HG03095 (cell line): ENCODE measurements at regions not wholly inside any gene's neighbourhood (a gene's known extent, or its start where the extent isn't known, plus 50 kb on each side); places are given as distances from the start of the nearest gene placed in this dataset.
"Not testable (repeated sequence)": the region's sequence is repeated elsewhere in the genome, so short reads cannot be mapped to it uniquely, and the experiment has no call there.

ENCODE experiments used
- ATAC-seq: cut with Tn5 transposase; IDR thresholded peaks from one replicate; pipeline ENCODE4 v1.9.1; 2021; ENCODE audit warnings: moderate library complexity; ENCODE audit not compliant: unreplicated experiment

GRCh38 chr21:41612674-41613532, 104.9 kb upstream of the TMPRSS2 start:
- no peak for ATAC-seq

GRCh38 chr21:41611966-41612606, 104.1 kb upstream of the TMPRSS2 start:
- no peak for ATAC-seq

- ATAC-seq = no peak
Observed at GRCh38 chr21:41611441-41611840, 103.5 kb upstream of the TMPRSS2 start.

- ATAC-seq = not testable (repeated sequence)
Observed at GRCh38 chr21:41610840-41611115, 102.8 kb upstream of the TMPRSS2 start.

GRCh38 chr21:41610042-41610839, 102.3 kb upstream of the TMPRSS2 start:
- ATAC-seq = no peak

DNA sequence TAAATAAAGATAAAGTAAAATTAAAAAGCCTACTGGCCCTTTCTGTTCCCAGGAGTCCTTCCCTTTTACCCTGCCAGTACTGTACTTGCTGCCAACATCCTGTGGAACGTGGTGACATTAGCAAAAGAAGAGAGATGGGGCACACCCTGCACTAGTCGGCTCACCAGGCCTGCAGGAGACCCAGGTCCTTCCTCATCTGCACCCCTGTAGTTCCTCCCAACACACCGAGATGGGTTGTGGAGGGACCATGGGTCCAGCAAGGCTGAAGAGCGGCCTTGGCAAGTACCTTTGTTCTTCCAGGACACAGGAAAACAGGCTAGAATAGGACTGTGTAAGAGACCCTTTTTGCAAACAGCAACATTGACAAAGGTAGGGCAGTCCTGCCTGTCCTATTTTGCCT, 98.7 kb upstream of the TMPRSS2 start:
- no peak for ATAC-seq

- no peak for ATAC-seq
Observed at GRCh38 chr21:41605934-41606285, 98.0 kb upstream of the TMPRSS2 start.

DNA sequence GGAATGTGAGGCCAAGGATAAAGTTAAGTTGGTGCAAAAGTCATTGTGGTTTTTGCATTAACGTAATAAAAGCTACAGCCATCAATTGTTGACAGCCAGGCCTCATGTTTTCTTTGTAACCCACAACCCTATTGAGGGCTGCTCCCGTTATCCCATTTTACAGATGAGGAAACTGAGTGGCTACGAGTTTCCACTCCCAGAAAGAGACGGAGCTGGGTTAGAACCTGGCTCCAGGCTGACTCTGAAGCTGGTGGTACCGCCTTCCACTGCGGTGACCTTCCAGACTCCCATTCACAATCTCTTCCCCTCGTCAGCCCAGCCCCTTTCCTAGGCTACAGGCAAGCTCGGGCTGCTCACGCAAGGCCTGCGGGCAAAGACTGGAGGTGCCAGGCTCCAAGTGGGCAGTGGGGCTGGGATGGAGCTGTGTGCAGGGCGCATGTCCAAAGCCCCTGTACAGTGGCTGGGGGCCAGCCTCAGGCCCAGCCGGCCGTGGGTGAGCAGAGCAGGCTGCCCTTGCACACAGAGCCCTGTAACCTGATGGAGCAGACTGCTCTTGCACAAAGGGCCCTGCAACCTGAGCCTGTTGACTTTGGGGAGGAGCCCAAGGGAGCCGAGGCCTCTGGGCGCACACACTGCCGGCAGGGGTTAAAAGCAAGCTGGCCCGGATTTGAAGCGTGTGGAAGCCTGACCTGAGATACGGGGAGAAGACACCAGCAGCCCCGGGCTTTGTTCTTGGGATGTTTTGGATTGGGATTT, 97.4 kb upstream of the TMPRSS2 start:
- ATAC-seq = no peak

DNA sequence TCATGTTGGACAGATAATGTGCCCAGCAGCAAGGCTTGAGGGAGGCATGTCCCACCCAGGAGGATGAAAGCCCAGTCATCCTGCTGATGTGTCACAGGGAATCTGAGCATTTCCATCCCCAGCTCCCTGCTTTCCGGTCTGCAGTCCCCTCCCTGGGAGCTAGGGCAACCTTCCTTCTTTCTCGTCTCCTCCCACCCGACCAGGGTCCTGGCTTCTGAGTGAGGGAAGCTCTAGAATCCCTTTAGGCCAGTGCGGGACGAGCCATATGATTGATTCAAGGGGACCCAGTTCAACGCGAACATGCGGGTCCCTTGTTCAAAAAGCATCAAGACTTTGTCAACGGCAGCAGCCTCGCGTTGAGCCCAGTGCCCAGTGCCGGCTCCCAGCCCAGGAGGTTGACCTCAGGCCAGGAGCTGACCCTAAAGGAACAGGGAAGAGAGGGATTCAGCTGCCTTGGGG, 96.7 kb upstream of the TMPRSS2 start:
- no peak for ATAC-seq

GRCh38 chr21:41603476-41603875, 95.5 kb upstream of the TMPRSS2 start:
- no peak for ATAC-seq

DNA sequence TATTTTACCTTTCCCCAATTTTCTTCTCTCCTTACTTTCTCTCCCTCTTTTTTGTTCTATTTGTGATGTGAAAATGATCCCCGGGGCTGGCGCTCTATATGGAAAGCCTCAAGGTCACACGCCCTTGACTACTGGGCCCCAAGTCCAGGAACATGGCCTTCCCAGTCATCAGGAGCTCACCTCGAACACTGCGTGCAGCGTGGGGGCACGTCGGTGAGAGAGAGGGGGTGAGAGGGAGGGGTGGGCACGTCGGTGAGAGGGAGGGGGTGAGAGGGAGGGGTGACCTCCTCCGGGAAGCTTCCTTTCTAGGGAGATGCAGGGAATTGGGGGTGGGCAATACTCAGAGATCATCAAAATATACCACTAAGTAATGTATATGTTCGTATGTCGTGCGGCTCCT, 94.6 kb upstream of the TMPRSS2 start:
- no peak for ATAC-seq

DNA sequence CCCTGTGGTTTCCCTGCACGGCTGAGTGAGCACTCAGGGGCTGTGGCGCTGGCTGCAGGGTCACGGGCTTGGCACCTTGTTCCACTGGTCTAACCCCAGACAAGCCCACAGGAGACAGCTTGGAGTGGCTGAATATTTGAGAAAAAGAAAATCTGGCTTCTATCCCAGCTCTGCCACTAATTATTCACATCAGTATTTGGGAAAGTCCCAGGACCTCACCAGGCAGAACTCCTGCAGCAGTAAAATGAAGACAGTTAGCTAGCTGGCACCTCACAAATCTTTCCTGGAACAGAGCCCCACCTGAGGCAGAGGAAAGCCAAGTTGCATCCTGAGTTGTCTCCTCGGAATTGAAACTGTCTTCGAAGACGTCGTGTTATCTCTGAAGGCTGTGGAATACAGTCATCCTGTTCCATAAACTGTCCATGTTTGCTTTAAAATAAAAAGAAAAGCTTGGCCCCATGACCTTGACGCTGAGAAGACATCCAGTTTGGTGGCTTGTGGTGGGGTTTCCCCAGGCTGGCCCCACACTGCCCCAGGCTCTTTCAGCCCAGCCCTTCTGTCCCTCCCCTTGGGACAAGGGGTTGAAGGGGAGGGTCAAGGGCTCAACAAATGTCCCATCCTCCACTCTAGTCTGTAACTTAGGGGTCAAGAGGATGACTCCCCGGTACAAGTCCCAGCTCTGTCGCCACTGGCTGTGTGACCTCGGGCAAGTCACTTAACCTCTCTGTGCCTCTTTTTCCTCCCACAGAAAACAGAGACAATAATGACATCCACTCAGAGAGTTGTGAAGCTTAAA, 93.8 kb upstream of the TMPRSS2 start:
- ATAC-seq = no peak

DNA sequence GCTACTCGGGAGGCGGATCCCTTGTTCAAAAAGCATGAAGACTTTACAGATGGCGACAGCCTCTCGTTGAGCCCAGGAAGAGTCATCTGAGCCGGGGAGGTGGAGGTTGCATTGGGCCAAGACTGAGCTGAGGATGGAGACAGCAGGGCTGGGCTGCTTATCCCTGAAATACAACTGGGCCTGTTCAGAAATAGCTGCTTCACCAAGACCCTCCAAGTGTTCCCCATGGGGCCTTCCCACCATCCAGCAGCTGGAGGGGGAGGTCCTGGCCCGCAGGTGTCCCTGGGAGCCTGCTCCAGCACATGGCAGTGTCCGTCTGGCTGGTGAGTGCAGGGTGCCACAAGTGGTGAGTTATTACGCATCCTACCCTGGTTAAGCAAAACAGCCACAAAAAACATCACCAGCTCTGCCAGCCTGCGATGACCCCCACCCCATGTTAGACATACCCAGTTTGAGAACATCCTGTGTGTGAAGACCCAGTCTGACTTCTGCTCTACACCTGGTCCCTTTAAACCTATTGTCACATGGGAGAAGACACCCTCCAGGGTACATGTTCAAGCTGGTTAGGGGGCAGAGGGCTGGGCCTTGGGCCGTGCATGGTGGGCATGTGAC, 93.1 kb upstream of the TMPRSS2 start:
- ATAC-seq = no peak

GRCh38 chr21:41600556-41600955, 92.6 kb upstream of the TMPRSS2 start:
- ATAC-seq = no peak

DNA sequence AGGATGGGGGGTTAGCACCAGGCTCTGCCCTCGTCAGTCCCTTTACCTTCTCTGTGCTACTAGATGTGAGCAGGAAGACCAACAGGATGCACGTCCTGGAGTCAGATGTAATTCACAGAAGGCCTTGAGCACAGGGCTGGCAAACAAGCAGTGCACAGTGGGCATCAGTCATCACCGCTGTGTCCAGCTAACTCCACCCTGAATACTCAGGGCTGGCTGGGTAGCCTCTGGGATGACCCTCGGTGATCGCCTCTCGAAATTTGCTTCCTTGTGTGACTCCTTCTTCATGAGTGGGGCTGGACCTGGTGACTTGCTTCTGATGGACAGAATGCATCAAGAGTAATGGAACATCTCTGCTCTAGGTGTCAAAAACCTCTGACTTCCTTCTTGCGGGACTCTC, 92.2 kb upstream of the TMPRSS2 start:
- no peak for ATAC-seq

- no peak for ATAC-seq
Observed at GRCh38 chr21:41598561-41599431, 90.8 kb upstream of the TMPRSS2 start.

DNA sequence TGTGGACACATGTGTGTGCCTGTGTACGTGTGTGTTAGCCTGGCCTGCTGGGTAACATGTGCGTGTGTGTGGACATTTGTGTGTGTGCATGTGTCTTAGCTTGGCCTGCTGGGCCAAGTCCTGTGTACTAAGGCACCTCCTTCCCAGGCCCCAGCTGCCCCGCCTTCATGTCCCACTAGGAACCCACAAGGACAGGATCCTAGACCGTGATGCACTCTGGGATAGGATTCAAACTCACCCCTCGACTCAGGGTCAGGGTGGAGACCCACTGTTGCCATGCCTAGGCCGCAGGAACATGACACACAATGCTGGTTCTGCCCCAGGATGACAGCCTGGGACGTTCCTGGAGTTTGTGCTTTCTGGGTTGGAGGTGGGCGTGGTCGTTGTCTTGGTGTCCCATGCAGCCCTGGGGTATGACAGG, 89.9 kb upstream of the TMPRSS2 start:
- no peak for ATAC-seq

DNA sequence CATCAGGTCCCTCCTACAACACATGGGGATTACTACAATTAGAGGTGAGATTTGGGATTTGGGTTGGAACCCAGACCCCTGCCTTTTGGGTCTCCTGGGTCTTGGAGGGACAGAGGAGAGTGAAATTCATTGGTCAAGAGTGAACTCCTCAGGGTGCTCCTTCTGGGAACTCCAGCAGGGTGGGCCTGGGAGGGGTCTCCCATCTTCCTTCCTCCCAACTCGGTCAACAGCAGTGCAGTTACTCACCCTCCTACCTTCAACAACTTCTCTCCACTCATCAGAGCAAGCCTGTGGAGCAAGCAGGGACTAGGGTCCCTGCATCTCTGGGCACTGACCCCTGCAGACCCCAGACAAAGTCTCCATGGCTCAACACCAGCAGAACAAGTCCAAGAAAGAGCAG, 89.3 kb upstream of the TMPRSS2 start:
- no peak for ATAC-seq
